HG02981 (cell line): ENCODE measurements at regions not wholly inside any gene's neighbourhood (a gene's known extent, or its start where the extent isn't known, plus 50 kb on each side); places are given as distances from the start of the nearest gene placed in this dataset.
"Not testable (repeated sequence)": the region's sequence is repeated elsewhere in the genome, so short reads cannot be mapped to it uniquely, and the experiment has no call there.

Source experiments
- ATAC-seq: cut with Tn5 transposase; IDR thresholded peaks from one replicate; pipeline ENCODE4 v1.9.1; 2021; ENCODE audit warnings: mild to moderate bottlenecking, moderate library complexity; ENCODE audit not compliant: unreplicated experiment

GRCh38 chr14:41297576-41298327 is 308.9 kb upstream of the LRFN5 start:
- no peak for ATAC-seq

GRCh38 chr14:41295734-41296133 is 310.9 kb upstream of the LRFN5 start:
- no peak for ATAC-seq

GRCh38 chr14:41289025-41289424 is 317.7 kb upstream of the LRFN5 start:
- no peak for ATAC-seq

GRCh38 chr14:41285186-41285748 is 321.4 kb upstream of the LRFN5 start:
- ATAC-seq = no peak

GRCh38 chr14:41280745-41281144 is 325.9 kb upstream of the LRFN5 start:
- ATAC-seq = no peak

DNA sequence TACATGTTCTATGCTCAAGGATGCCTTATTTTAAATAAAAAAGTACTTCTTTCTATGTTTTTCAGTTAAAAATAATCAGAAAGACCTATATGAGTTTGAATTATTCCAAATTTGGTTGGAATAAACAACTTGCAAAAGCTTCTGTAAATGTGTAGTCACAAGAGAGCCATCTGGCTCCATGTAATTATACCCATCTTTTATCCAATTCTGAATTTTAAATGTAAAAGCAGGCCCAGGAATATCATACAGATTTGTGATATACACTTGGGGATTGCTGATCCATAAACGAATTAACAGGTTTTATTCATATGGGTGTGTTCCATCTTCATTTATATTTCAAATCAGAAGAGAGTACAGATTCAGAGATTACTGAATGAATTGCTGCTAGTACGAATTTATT is 329.2 kb upstream of the LRFN5 start:
- no peak for ATAC-seq

DNA sequence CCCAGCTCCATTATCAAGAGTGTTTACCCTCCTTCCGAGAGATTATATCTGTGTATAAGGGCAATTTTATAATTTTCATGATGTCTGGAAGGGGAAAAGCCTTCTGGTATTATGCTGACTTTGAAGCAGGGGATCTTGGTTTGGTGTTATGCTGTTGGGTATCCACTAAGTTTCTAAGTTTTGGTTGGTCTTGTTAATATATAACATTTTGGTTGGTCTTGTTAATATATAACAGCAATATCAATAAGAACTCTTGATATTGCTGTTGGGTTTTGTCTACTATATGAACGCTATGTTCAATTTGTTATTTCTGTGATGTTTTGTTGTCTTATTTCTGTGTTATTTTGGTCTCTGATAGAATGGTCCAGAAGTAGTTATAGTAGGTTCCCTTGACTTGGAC is 349.2 kb upstream of the LRFN5 start:
- ATAC-seq = no peak

DNA sequence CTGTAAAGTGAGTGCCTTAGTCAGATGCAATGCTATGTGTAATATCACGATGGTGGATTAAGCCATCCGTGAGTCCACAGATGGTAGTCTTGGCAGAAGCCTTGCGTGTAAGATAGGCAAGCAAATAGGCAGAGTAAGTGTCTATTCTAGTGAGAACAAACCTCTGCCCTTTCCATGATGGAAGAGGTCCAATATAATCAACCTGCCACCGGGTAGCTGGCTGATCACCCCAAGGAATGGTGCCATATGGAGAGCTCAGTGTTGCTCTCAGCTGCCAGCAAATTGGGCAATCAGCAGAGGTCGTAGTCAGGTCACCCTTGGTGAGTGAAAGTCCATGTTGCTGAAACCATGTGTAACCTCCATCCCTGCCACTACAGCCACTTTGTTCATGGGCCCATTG is 371.2 kb upstream of the LRFN5 start:
- ATAC-seq = no peak

DNA sequence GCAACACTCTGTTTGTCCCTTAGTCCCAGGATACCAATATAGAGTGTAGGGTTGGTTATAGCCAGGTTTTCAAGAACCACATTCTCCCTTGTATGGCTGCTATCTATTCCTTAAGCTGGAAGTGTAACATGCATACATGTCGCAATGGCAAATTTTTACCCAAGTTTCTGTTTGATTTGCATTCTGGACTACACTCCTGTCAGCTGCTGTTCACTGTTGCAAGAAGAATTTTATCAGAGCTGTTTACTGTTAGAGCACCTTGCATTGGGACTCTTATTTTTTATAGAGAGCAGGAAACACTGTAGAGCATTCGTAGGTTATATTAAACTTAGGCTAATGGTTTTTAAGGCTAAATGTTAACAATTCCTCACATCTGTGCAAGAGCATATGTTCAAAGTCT is 376.0 kb upstream of the LRFN5 start:
- ATAC-seq = no peak

- ATAC-seq = no peak
Measured at GRCh38 chr14:41229824-41230223, 376.9 kb upstream of the LRFN5 start.

GRCh38 chr14:41225433-41225832 is 381.2 kb upstream of the LRFN5 start:
- ATAC-seq = no peak

GRCh38 chr14:41222581-41222980 is 384.1 kb upstream of the LRFN5 start:
- ATAC-seq = no peak

DNA sequence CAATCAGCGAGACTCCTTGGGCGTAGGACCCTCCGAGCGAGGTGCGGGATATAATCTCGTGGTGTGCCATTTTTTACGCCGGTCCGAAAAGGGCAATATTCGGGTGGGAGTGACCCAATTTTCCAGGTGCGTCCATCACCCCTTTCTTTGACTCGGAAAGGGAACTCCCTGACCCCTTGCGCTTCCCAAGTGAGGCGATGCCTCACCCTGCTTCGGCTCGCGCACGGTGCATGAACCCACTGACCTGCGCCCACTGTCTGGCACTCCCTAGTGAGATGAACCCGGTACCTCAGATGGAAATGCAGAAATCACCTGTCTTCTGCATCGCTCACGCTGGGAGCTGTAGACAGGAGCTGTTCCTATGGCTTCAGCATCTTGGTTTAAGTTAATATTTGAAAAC is 391.7 kb upstream of the LRFN5 start:
- not testable (repeated sequence) for ATAC-seq

GRCh38 chr14:41201696-41202095 is 405.0 kb upstream of the LRFN5 start:
- ATAC-seq = no peak

GRCh38 chr14:41187868-41188267 is 418.8 kb upstream of the LRFN5 start:
- ATAC-seq = no peak

DNA sequence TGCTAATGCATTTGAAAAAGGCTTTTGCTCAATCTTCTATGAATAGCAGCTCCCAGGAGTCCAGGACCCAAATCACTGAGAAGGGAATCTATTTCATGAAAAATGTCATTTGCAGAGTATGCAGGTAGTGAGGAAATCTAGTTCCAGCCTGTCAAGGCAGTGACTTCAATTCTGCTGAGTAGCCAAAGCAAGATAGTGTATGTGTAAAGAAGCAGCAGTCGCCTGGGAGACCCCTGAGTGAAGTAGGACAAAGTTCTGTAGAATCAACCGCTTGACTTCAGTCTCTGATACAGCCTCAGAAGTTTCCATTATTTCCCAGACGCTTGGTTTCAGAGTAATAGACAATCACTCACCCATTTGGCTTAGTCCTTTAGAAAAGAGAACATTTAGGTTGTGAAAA is 435.6 kb upstream of the LRFN5 start:
- ATAC-seq = no peak

- ATAC-seq = no peak
Measured at GRCh38 chr14:41167040-41167439, 439.6 kb upstream of the LRFN5 start.

DNA sequence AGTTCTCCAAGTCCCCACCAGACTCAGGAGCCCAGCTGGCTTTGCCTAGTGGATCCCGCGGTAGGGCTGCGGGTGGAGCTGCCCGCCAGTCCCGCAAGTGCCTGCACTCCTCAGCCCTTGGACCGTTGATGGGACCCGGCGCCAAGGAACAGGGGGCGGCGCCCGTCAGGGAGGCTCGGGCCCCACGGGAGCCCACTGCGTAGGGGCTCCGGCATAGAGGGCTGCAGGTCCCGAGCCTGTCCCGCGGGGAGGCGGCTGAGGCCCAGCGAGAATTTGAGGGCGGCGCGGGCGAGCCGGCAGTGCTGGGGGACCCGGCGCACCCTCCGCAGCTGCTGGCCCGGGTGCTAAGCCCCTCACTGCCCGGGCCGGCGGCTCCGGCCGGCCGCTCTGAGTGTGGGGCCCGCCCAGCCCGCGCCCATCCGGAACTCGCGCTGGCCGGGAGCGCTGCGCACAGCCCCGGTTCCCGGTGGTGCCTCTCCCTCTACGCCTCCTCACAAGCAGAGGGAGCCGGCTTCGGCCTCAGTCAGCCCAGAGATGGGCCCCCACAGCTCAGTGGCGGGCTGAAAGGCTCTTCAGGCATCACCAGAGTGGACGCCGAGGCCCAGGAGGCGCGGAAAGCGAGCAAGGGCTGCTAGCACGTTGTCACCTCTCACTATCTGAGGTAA is 452.4 kb upstream of the LRFN5 start:
- ATAC-seq = no peak

DNA sequence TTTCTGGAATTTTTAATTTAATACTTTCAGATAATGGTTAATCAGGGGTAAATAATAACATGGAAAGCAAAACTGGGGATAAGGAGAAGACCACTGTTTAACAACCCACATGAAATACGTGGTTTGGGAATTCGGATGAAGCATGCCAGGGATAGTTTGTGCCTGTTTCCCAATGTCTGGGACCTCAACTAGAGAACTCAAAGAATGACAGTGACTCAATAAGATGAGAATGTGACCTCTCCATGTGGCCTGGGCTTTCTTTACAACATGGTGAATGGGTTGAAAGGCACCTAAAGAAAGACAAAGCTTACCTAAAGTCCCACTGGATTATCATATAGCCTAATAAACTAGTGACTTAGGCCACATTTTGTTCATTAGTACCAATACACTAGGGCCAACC is 460.3 kb upstream of the LRFN5 start:
- no peak for ATAC-seq

GRCh38 chr14:41144370-41144769 is 462.3 kb upstream of the LRFN5 start:
- no peak for ATAC-seq

GRCh38 chr14:41137741-41138140 is 468.9 kb upstream of the LRFN5 start:
- no peak for ATAC-seq

- no peak for ATAC-seq
Measured at GRCh38 chr14:41130274-41130673, 476.4 kb upstream of the LRFN5 start.
